Fibroblast of villous mesenchyme (primary cell): ENCODE measurements at regions not wholly inside any gene's neighbourhood (a gene's known extent, or its start where the extent isn't known, plus 50 kb on each side); places are given as distances from the start of the nearest gene placed in this dataset.

Experiments
- DNase-seq: peaks from one replicate; pipeline ENCODE4 v3.0.0-alpha.2; 2010; ENCODE audit warnings: low read depth
- H3K4me3 ChIP-seq: 2 replicates; pipeline ENCODE4 v1.5.1; 2011; ENCODE audit warnings: low read depth, mild to moderate bottlenecking, low read length
- CTCF ChIP-seq: IDR thresholded peaks from 2 replicates; pipeline ENCODE4 v1.5.1; 2012; ENCODE audit warnings: low read depth, mild to moderate bottlenecking, low read length; ENCODE audit not compliant: insufficient read depth

DNA sequence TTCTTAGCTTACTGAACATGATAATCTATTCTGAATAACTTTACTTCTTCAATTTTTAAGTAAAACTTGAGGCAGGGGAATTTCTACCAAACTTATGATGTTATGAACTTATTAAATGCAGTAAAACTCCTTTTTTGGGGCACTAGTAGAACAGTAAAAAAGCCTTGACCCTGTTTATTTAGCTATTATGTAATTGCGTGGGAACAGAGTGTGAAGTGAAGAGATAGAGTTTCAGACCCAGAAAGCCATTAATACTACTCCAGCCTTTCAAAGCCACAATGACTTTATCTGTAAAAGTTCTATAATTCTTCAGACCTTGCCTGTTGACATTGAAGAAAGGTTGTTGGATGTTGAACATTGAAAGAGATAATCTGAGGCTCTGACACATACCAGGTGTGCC, 638.8 kb upstream of the GRM7 start:
- no peak overlapping the region for H3K4me3 ChIP-seq
- DNase-seq, result no peak
- no peak for TF ChIP-seq CTCF

- no peak for DNase-seq
- no peak overlapping the region for H3K4me3 ChIP-seq
- TF ChIP-seq CTCF, result no peak
Observed at GRCh38 chr3:6223572-6223971, 637.3 kb upstream of the GRM7 start.

DNA sequence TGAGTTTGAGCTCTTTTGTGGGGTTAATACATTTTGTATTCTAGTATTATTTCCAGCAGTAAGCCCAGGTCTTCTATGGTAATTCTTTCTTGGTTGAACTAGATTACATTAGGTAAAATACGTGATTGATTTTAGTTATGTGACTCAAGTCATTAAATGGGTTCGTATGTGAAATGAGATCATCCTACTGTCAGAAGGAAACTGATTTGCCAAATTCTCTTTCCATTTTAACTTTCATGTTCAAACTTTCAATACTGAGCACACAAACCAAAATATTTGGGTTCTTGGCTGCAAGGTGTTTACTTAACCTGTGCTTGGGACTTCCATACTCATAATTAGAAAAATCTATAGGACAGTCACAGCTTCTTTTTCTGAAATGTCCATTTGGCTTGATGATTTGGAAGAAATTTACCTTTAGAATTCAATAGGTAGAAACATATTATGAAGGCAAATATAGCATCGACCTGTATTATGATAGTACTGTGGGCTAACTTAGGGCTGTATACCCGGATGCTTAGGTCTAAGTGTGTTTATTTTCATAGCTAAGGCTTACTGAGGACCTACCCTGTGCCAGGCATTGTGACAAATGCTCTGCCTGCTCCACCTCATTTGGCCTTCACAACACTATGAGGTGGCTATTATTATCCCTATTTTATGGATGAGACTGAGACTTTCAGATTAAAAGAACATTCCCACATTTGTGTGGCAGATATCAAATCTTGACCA, 631.8 kb upstream of the GRM7 start:
- no peak overlapping the region for H3K4me3 ChIP-seq
- TF ChIP-seq CTCF, result no peak
- DNase-seq, result no peak

- no peak for DNase-seq
- no peak for TF ChIP-seq CTCF
- no peak overlapping the region for H3K4me3 ChIP-seq
Observed at GRCh38 chr3:6229778-6230410, 631.0 kb upstream of the GRM7 start.

- no peak for DNase-seq
- TF ChIP-seq CTCF, result no peak
- no peak overlapping the region for H3K4me3 ChIP-seq
Observed at GRCh38 chr3:6242104-6242503, 618.8 kb upstream of the GRM7 start.

GRCh38 chr3:6248528-6248927, 612.4 kb upstream of the GRM7 start:
- TF ChIP-seq CTCF, result no peak
- no peak for DNase-seq
- H3K4me3 ChIP-seq, result no peak overlapping the region

- TF ChIP-seq CTCF, result no peak
- H3K4me3 ChIP-seq, result no peak overlapping the region
- DNase-seq, result no peak
Observed at GRCh38 chr3:6249679-6250078, 611.2 kb upstream of the GRM7 start.
